CD1c-positive myeloid dendritic cell (primary cell): ENCODE measurements at regions not wholly inside any gene's neighbourhood (a gene's known extent, or its start where the extent isn't known, plus 50 kb on each side); places are given as distances from the start of the nearest gene placed in this dataset.
"Not testable (repeated sequence)": the region's sequence is repeated elsewhere in the genome, so short reads cannot be mapped to it uniquely, and the experiment has no call there.

Source experiments
- DNase-seq: peaks from one replicate; pipeline ENCODE4 v3.0.0-alpha.2; 2016; ENCODE audit errors: extremely low spot score

DNA sequence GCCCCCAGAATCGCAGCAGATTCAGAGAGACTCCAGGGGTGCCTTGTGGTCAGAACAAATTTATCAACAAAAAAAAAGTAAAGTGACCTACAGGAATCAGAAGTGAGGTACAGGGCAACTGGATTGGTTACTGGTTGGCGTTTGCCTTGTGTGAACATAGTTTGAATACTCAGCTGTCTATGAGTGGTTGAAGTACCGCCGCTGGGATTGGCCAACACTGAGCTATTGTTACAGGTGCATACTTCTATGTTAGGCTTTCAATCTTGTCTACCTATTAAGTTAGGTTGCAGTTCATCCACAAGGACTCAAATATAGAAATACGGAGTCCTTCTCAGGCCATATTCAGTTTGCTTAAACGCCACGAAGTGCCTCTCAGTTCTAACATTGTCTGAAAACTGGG is 993.5 kb upstream of the PRKX start:
- no peak for DNase-seq

DNA sequence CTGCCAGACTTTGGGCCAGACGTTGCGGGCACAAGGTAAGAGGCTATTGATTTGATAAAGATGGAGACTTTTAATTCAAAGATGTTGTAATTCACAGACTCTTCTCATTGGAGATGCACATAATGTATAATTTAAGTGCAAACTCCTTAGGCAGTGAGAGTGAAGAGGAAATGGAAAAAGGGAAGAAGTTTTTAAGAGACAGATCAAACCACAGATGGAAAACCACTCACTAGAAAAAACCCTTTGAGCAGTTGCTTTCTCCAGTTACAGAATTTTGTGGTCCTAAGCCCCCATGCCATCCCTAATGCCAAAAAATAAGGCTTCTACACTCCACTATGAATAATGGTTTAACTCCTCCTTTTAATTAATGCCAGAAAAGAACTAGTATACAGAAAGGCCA is 977.1 kb upstream of the PRKX start:
- DNase-seq = no peak

DNA sequence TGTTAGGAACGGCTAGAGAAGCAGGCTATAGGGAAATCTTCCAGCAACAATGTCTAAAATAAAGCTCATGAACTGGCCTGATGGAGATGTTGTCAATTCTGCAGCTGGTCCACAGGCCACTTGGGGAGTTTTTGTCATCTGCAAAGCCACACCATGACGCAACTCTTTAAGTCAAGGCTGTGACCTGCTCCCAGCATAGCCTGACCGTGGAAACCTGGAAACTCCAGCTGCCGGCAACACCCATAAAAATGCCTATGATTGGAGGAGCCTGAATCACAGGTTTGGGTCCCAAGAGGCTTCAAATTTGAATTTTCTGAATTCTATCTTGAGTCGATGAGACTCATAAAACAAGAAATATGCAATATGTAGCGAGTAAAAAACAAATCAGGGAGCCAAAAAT is 969.2 kb upstream of the PRKX start:
- DNase-seq = no peak

DNA sequence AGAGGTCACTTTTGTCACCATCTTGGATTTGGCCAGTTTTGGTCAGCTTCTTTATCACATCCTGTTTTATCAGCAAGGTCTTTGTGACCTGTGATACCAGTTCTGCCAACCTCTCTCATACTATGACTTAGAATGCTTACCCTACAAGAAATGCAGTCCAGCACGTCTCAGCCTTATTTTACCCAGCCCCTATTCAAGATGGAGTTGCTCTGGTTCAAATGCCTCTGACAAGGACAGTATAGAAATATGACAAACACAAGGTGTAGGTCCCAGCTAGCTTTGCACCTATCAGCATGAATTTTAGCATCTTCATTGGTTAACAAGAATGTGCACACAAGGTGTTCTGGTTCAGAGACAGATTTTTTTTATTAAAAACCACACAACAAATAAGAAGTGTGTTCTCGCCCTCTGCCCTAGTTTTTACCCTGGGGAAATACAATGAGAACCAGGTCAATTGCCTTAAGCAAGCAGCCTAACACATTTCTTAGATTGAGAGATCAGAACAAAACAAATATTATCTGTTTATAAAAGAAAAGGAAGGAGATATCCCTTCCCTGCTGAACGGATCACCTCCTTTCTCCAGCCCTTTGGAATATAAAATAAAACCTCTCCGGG is 962.3 kb upstream of the PRKX start:
- no peak for DNase-seq

GRCh38 chrX:4674028-4674782 is 960.8 kb upstream of the PRKX start:
- no peak for DNase-seq

DNA sequence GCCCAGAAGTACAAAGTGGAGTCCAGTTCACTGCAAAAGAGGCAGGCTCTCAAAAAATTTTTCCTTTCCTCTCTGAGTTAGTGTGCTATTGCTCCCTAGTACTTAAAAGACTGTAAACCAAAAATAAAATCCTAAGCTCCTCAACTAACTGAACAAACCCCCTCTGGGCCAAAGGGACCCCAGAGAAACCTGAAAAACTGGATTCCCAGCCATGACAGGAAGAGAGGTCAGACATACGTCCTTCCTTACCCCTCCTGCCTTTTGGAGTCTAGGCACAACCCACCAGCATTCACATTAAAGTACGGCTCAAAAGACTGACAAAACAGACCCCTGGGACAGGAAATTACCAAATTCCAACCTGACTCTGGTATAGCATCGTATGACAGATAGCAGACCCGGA is 957.9 kb upstream of the PRKX start:
- no peak for DNase-seq

- no peak for DNase-seq
Observed at GRCh38 chrX:4670606-4671005, 957.2 kb upstream of the PRKX start.

DNA sequence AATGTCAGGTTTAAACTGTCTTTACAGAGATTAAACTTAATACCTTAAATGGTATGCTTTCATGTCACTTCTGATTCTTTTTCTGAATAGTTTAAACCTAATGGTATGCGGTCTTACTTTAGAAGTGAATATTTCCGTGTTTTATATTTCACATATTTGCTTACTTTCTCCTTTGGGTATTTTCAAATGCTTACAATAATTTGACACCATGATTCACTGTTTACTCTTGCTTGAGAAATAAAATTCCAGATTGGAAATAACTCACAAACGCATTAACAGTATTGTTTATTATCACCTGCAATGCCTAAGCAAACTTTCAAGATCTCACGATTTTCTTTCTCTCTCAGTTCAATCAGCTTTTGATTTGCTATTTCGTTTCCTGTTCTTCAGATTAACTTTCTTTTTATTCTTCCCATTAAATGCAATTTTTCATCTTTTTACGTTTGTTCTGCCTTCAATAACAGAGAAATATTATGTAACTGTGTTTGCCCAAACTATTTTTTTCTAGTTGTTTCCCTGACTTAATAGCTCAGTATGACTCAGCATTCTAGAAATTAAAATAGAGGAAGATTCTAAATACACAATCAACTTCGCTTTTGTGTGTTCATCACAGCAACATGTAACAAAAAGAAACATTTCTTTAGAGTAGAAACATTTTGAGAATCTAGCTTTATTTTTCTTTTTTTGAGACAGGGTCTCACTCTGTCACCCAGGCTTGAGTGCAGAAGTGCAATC is 955.5 kb upstream of the PRKX start:
- DNase-seq = no peak

DNA sequence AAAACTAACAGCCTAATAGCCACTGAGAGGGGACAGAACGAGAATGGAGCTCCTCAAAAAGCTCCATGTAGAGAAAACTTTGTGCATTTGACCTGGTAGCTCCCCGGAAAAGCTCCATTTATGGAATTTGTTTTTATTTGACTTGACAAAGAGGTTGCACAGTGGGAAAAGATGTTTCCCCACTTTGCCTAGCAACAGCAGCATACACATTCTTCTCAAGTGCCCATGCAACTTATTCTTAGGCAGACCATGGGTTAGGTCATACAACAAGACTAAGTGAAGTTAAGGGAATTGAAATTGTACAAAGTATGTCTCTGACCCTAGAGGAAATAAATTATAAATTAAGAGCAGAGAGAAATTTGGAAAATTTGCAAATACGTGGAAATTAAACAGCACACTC is 949.6 kb upstream of the PRKX start:
- no peak for DNase-seq

- DNase-seq = no peak
Observed at GRCh38 chrX:4661771-4662170, 948.3 kb upstream of the PRKX start.

DNA sequence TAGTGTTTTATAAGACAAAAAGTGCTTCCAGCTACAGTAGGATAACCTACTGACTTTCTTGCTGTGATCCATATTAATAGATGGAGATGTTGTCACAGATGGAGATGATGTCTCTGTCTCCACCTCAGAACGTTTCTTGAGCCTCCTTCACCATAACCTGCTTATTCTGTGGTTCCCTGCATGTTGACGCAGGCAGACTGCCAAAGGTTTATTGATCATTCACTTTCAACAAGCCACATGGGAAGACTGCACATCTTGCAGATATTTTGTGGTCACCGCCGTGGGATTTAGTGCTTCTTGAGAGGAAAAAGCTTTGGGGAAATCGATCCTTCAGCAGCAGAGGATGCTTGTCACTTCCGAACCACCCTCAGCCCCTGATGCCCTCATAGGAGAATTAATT is 943.0 kb upstream of the PRKX start:
- DNase-seq = no peak

DNA sequence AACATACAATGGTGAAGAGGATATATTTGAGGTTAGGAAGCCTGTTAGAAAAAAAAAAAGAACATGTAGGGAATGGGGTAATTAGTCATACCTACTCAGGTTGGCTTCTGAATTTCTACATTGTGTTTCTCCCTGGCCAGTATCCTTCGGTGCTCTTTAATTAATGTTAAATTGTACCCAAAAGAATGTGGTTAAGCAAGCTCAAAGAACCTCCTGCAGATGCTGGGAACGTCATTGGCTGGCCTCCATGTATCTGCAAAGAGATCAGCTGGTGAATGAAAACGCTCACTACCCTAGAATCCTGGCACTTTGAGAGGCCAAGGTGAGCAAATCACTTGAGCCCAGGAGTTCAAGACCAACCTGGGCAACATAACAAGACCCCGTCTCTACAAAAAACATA is 942.3 kb upstream of the PRKX start:
- no peak for DNase-seq

GRCh38 chrX:4642114-4642513 is 928.7 kb upstream of the PRKX start:
- no peak for DNase-seq

GRCh38 chrX:4638036-4638435 is 924.6 kb upstream of the PRKX start:
- no peak for DNase-seq

GRCh38 chrX:4627414-4627813 is 914.0 kb upstream of the PRKX start:
- no peak for DNase-seq

DNA sequence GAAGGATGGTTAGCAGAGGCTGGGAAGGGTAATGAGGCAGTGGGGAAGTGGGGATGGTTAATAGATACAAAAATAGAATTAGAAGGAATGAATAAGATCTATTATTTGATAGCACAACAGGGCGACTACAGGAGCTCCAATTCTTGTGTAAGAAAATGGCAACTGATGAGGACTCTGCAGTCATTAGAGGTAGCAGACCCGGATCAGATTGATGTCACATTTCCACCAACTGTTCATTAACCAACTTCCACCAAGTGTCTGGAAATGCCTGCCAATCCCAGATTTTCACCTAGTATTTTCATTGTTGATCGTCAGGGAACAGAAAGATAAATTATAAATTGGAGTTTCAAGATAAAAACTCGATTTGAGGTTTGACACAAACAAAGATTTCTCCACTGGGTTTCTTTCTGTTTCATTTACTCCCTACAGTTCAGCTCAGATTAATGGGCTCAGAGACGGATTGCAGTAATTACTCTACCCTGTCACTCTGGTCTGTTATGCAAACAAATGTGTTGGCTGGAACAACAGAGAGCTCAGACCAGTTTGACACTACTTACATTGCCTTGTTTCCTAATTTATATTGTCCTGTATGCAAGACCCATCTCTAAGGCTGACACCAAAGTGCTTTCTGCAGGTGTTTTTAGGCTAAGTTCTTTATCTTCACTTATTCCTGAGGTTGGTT is 909.2 kb upstream of the PRKX start:
- DNase-seq = no peak

- DNase-seq = not testable (repeated sequence)
Observed at GRCh38 chrX:4613651-4614050, 900.2 kb upstream of the PRKX start.

DNA sequence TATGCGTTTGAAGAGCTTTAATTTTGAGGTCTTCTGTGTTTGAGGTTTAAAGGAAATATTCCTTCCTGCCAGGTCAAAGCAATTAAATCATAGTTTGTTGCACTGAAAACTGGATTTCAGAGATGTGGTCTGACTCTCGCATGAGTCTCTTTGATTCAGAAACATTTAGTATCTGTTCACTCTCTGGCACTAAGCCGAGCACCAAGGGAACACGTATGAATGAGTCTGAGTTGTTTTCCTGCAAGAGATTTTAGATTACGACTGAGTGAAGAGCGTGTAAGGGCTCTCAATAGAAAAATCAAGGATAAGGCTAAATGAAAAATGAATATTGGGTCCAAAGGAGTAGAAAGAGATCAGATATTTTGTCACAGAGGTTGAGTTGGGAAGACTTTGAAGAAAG is 875.4 kb upstream of the PRKX start:
- DNase-seq = no peak

- no peak for DNase-seq
Observed at GRCh38 chrX:4588466-4588865, 875.0 kb upstream of the PRKX start.

GRCh38 chrX:4588056-4588455 is 874.6 kb upstream of the PRKX start:
- no peak for DNase-seq

DNA sequence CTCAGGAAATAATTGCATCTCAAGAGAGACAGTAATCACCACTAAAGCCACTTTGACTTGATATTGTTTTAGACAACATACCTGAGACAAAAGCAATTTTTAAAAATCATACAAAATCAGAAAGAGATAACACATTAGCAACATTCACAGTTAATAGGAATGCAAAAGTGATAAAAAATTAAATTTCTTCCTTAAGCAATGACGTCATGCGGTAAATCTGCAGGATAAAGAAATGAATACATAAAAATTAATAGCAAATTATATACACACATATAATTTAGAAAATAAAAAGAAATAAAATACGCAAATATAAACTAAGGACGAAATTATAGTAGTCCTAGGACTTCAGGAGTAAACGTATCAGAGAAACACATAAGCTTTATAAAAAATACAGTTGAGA is 866.5 kb upstream of the PRKX start:
- no peak for DNase-seq

DNA sequence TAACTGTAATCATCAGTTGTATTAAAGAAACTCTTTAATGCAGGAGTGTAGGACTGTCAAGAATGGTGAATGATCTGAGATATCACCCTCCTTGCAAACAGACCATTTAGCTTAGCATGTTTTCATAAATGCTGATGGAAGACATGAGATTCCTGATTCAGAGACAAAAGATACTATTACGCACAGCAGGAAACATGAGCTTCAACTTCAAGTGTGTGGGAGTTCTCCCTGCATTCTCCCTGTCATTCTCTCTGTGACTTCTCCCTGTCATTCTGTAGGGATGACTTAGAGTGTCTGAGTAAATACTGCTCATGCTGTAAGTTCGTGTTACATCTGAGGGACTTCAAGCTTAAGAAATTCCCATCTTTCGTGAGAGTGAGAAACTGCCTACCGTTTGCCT is 866.0 kb upstream of the PRKX start:
- DNase-seq = no peak

DNA sequence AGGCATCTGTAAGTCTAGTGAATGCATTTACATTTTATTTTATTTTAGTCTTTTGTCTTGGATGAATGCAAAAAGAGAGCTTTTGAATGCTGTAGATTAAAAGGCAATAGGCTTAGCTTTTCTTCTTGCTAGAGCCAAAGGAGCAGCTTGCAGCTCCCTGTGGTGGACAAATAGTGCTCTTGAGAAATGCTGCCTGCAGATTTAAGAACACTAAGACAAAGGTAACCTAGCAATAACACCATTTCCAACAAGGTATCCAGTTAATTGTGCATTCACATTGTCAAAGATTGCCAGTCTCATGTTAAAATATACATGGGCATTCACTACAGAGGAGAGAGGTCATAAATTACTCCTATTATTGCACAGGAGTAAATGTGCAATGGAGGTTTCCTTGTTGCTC is 859.2 kb upstream of the PRKX start:
- DNase-seq = no peak
